Stimulated activated CD4-positive, alpha-beta T cell treated with anti-CD3 and anti-CD28 coated beads, Interleukin-12 subunit alpha, Interleukin-12 subunit beta, amount 100 ng/mL, for 4 hours (primary cell): ENCODE measurements at regions not wholly inside any gene's neighbourhood (a gene's known extent, or its start where the extent isn't known, plus 50 kb on each side); places are given as distances from the start of the nearest gene placed in this dataset.
"Not testable (repeated sequence)": the region's sequence is repeated elsewhere in the genome, so short reads cannot be mapped to it uniquely, and the experiment has no call there.

Source experiments
- DNase-seq: peaks from one replicate; pipeline ENCODE4 v3.0.0-alpha.2; 2020

GRCh38 chr14:106606936-106607335 lies 1080.6 kb downstream of the TMEM121 start:
- DNase-seq = no peak

DNA sequence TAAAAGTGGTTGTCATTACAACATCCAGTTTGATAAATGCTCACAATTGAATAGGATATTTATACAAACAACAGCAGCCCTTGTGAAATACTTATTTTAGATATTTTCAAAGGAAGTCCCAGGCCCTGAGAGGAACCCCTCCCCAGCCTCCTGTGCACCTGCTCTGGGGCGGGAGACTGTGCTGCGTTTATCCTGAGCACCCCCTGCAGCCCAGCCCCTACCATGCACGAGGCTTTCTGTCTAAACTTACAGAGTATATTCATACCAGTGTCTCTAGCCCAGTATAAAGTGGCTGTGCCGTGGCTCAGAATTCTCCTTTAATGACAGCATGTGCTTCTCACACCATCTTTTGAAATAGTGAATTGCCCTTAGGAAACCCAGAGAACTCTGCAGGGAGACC lies 1084.3 kb downstream of the TMEM121 start:
- no peak for DNase-seq

DNA sequence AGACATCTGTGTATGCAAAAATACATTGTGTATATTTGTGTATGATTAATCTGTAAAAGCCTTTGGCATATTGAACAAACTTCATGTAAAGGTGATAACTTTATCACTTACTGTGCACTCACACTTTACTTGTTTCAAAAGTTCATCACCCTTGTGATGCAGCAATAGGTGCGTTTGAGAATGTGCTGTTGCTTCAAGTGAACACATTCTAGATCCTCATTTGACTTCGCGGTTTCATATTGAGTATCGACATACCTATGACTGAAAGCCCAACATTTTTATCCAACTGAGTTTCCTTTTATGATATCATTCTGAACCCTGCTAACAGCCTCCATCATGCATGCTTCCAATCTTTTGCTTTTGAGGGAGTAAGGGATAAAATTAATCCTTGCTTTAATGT lies 1086.9 kb downstream of the TMEM121 start:
- no peak for DNase-seq

- peak; percentile 71 for DNase-seq
These were observed 1092.1 kb downstream of the TMEM121 start for GRCh38 chr14:106618471-106618951.

- no peak for DNase-seq
These were observed 1093.2 kb downstream of the TMEM121 start for GRCh38 chr14:106619606-106620005.

GRCh38 chr14:106620368-106620767 lies 1094.0 kb downstream of the TMEM121 start:
- no peak for DNase-seq

DNA sequence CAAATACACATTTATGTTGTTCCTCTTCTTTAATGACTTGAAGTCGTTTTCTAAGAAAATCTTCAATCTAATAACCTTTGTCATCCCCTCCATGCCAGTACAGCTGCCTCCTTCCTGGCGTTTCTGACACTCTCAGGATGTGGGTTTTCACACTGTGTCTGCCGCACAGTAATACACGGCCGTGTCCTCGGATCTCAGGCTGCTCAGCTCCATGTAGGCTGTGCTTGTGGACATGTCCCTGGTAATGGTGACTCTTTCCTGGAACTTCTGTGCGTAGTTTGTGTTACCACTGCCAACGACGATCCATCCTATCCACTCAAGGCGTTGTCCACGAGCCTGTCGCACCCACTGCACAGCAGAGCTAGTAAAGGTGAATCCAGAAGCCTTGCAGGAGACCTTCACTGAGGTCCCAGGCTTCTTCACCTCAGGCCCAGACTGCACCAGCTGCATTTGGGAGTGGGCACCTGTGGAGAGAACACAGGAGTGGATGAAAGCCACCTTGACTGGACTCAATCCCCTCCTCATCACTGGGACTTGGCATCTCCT lies 1095.9 kb downstream of the TMEM121 start:
- DNase-seq = no peak

DNA sequence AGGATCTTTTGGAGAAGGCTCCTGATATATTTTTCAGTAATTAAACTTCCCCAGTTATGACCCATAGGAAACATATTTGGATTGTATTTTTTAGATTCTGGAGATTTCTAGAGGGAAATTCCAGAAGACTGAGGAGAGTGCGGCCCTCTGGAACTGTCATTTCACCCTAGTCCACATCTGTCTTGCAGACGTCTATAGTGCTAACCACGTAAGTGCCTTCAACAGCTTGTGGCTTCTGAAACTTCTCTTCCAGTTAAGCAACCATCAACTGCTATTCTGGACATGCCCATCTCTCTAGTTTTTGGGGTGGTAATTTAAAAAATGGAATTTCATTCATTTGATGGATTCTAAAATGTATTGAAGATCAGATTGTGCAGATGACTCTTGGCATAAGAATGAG lies 1098.8 kb downstream of the TMEM121 start:
- DNase-seq = no peak

- DNase-seq = not testable (repeated sequence)
These were observed 1100.1 kb downstream of the TMEM121 start for GRCh38 chr14:106626469-106626868.

DNA sequence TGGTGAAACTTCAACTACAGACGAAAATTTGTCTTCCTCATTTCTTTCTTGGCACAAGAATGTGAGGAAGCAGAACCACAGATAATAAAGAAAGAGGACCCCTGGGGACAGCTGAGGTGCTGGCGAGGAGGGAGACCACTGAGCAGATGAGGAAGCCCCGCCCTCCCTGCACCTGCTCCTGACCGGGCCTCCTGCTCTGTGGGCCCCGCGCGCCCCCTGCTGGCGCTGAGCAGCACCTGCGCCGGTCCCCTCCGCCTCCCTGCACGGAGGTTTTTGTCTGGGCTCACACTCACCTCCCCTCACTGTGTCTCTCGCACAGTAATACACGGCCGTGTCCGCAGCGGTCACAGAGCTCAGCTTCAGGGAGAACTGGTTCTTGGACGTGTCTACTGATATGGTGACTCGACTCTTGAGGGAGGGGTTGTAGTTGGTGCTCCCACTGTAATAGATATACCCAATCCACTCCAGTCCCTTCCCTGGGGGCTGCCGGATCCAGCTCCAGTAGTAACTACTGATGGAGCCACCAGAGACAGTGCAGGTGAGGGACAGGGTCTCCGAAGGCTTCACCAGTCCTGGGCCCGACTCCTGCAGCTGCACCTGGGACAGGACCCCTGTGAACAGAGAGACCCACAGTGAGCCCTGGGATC lies 1100.7 kb downstream of the TMEM121 start:
- peak; percentile 62 for DNase-seq

DNA sequence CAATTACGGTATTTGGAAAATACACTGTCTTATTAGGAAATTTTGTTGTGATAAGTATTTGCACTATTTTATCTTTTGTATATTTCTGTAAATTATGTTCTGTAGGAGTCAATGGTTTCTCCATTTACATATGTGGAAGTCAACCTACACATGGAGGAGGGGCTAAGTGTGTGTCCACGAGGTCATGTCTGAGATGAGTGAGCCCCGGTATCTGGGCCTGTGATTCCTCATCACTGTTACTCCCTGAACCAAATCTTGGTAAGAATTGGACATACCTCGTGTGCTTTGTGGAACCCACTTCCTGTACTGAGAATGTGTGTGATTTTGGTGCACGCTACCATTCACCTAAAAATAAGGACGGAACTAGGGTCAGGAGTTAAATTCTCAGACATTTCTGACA lies 1105.5 kb downstream of the TMEM121 start:
- DNase-seq = no peak

DNA sequence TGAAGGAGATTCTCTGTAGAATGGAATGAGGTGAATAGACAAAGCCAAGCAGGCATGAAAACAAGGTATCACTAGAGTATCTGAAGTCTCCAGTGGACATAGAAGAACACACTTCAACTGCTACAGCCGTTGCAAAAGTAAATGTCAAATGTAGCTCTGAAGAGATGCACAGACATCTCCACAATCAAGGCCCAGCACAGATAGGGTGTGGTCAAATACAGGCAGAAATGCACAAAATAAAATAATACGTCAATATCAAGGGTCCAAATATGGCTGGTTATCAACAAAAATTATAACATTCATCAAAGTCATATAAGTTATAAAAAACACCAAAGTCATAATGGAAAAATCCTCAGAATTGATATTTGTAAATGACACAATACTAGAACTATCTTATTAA lies 1107.3 kb downstream of the TMEM121 start:
- DNase-seq = no peak

DNA sequence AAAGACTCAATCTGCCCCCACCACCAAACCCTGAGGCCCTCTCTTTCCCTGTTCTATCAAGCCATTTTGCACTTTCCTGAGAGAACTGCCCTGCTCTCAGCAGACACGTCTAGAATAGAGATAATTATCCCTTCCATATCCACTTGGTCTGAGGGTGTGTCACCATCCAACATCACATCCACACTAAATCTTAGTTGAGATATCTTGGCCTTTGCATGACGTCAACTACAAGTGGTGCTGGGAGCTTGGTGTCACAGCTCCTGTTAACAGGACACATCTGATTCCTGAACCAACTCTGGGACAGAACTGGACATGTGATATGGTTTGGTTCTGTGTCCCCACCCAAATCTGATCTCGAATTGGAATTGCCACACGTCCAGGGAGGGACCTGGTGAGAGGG lies 1109.2 kb downstream of the TMEM121 start:
- DNase-seq = no peak

DNA sequence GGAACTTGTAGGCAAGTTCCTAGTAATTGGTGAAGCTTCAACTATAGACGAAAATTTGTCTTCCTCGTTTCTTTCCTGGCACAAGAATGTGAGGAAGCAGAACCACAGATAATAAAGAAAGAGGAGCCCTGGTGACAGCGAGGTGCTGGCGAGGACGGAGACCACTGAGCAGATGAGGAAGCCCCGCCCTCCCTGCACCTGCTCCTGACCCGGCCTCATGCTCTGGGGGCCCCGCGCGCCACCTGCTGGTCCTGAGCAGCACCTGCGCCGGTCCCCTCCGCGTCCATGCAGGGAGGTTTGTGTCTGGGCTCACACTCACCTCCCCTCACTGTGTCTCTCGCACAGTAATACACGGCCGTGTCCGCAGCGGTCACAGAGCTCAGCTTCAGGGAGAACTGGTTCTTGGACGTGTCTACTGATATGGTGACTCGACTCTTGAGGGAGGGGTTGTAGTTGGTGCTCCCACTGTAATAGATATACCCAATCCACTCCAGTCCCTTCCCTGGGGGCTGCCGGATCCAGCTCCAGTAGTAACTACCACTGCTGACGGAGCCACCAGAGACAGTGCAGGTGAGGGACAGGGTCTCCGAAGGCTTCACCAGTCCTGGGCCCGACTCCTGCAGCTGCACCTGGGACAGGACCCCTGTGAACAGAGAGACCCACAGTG lies 1112.5 kb downstream of the TMEM121 start:
- DNase-seq = peak; percentile 10

- DNase-seq = no peak
These were observed 1115.7 kb downstream of the TMEM121 start for GRCh38 chr14:106642090-106642489.

GRCh38 chr14:106642971-106643370 lies 1116.6 kb downstream of the TMEM121 start:
- DNase-seq = not testable (repeated sequence)

DNA sequence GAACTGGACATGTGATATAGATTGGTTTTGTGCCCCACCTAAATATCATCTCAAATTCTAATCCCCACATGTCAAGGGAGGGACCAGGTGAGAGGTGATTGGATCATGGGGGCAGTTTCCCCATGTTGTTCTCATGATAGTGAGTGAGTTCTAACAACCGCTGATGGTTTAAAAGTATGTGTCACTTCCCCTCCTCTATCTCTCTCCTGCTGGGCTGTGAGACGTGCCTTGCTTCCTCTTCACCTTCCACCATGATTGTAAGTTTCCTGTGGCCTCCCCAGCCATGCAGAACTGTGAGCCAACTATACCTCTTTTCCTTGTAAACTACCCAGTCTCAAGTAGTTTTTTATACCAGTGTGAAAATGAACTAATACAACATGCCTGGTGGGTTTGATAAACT lies 1122.5 kb downstream of the TMEM121 start:
- not testable (repeated sequence) for DNase-seq

- DNase-seq = no peak
These were observed 1124.6 kb downstream of the TMEM121 start for GRCh38 chr14:106651016-106651415.

DNA sequence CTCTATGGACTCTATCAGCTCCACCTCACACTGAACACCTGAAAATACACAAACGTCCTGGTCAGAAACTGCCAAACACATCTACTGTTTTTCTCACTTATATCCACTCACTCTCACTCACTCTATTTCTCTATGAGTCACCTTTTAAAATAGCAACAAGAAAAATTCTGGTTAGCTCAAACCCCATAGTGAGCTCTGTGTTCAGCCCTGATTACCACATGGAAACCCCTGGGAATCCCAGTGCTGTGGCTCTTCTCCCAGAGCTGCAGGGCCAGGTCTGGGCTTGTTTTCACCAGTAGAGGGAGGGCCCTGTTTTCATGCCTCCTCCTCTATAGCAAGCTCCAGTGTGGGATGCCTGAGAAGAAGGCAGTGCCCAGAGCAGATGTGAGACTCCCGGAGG lies 1126.1 kb downstream of the TMEM121 start:
- no peak for DNase-seq

DNA sequence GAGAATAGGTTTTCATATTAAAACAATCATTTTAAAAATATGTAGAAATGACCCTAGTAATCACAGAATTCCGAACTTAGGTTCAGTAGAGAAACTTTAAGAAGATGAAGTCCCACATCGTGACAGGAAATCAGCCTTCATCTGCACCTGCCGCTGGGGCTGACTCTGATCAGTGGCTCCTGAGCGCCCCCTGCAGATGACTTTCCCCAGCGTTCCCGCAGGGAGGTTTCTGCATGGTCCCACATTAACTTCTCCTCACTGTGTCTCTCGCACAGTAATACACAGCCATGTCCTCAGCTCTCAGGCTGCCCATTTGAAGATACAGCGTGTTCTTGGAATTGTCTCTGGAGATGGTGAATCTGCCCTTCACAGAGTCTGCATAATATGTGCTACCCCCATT lies 1131.1 kb downstream of the TMEM121 start:
- peak; percentile 57 for DNase-seq

- DNase-seq = not testable (repeated sequence)
These were observed 1131.9 kb downstream of the TMEM121 start for GRCh38 chr14:106658066-106658860.

DNA sequence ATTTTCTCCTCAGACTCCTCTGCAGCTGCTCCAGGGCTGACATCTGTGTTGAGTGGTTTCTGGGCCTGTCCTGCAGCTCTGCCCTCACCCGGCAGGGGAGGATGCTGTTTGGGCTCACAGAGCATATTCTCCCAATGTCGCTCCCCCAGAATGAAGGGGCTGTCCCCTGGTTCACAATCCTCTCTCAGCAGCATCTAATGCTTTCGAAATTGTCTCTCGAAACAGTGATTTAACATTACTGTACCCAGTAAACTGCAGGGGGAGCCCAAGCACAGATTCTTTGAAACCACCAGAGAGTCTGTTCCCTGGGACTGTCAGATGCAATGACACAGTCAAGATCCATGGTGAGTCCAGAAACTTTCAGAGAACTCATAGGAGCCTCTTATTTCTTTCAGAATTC lies 1135.2 kb downstream of the TMEM121 start:
- peak; percentile 29 for DNase-seq

GRCh38 chr14:106662936-106663550 lies 1136.7 kb downstream of the TMEM121 start:
- DNase-seq = no peak
